PC-9 (cell line): ENCODE measurements at regions not wholly inside any gene's neighbourhood (a gene's known extent, or its start where the extent isn't known, plus 50 kb on each side); places are given as distances from the start of the nearest gene placed in this dataset.

Experiments used
- CTCF ChIP-seq: fragments of 200-600 bp; sonication (generic); conservative IDR thresholded peaks from 2 replicates; pipeline ENCODE4 v1.6.1; 2017; ENCODE audit warnings: mixed run types, antibody characterized with exemption, mild to moderate bottlenecking, moderate library complexity
- EZH2 ChIP-seq: fragments of 200-600 bp; sonication (generic); IDR thresholded peaks from 2 replicates; pipeline ENCODE4 v1.8.0; 2017; ENCODE audit warnings: antibody characterized with exemption, low read depth

- TF ChIP-seq CTCF (no peak), EZH2 (no peak)
Measured at GRCh38 chr2:215887303-215887702, 126.0 kb downstream of the MREG start.
